ENCODE measurements at regions not wholly inside any gene's neighbourhood (a gene's known extent, or its start where the extent isn't known, plus 50 kb on each side); places are given as distances from the start of the nearest gene placed in this dataset.
"Not testable (repeated sequence)": the region's sequence is repeated elsewhere in the genome, so short reads cannot be mapped to it uniquely, and the experiment has no call there.

DNA sequence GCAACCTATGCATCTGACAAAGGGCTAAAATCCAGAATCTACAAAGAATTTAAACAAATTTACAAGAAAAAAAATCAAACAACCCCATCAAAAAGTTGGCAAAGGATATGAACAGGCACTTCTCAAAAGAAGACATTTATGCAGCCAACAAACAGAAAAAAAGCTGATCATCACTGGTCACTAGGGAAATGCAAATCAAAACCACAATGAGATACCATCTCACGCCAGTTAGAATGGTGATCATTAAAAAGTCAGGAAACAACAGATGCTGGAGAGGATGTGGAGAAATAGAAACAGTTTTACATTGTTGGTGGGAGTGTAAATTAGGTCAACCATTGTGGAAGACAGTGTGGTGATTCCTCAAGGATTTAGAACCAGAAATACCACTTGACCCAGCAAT, 229.6 kb upstream of the KITLG start:
- DNase-seq, result not testable (repeated sequence)

DNA sequence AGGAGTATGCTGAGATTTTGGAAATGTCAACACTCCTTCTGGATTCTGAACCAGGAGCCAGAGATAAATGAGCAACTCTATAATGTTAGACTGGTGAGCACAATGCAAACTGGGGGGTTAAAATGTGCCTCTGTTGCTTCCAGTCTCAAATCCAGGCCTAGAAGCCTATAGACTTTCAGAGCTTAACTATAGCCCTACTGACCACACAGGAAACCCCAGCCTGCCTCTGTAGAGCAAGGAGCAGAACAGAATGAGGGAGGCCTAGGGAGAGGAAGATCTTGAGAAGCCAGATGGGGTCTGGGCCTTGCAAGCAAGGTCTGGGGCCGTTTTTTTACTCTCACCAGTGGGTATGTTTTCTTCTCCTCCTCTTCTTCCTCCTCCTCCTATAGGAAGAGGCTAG, 225.4 kb upstream of the KITLG start:
- no peak for DNase-seq

DNA sequence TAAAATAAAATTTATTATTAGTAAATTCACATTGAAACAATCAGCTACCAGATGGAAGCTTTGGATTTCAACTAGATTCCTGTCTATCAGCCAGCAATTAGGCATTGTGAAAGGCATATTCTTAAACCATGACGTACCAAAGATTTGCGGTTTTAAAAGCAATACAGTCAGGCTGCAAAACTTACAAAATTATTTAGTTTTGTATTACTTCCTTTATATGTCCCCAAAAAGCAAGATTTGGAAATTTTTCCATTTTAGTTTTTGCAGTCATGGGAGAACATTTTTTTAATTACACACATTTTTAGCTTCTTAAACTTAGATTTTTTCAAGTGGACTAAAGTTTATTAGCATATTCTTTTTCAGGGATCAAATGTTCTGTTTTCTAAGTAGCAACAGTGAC, 225.0 kb upstream of the KITLG start:
- DNase-seq, result no peak

DNA sequence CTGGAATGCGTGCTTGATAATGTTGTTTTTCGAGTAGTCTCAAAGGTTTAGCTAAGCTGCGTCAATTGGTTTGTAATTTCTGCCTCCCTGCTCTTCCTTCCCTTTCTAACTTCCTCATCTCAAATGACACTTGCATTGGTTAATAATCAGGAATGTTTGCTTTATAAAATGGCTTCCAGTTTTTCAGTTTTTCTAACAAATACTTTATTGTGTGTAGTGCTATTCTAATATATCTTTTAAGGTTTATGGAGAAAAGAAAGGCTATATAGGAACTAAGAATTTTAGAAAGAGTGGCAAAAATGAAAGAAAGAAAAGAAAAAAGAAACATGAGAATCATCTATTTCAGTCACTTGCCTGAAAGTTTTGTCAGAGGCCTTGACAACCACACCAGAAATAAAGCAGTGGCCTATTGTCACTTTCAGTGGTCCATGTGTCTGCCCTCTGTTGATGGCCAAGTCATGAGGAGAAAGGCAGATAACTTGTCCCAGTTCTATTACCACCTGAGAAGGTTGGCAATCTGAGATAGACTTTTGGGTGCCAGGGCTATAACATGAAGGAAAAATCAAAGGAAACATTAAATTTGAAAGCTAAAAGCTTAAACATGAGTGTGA, 221.9 kb upstream of the KITLG start:
- DNase-seq, result peak; percentile 1 to 37 (median 30)

DNA sequence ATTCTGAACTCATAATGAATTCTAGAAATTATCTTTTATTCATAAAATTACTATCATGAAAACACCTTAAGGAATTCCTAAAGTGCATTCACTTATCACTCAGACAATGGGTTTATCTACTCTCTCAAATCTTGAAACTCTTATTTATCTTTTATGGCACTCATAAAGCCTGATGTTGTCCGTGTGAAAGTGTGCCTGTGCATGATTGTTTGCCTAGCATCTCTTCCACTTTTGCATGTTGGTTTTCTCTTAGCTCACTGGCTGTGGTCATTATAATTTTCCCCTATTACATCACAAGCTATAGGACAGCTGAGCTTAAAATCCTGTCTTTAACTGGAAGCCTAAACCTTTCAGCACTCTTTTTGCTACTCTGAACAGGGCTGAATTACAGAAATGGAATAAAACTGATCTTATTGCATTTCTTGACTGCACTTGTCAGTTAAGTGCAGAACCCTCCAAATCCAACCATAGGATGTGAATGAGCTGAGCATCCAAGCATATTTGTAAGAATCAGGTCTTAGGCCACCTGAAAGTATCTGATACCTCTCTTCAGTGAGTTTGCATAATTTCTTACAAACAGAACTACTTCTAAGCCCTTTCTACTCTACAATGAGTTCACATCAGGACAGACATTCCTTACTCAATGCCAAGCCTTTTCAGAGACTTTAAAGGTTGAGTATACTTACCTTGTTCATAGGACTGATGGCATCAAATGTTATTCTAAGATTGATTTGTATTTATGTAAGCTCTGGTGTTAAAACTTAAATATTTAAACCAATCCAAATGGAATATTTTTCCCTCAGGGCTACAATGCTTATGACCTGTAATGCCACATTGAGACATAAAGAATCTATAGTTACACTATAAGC, 221.2 kb upstream of the KITLG start:
- DNase-seq, result no peak

DNA sequence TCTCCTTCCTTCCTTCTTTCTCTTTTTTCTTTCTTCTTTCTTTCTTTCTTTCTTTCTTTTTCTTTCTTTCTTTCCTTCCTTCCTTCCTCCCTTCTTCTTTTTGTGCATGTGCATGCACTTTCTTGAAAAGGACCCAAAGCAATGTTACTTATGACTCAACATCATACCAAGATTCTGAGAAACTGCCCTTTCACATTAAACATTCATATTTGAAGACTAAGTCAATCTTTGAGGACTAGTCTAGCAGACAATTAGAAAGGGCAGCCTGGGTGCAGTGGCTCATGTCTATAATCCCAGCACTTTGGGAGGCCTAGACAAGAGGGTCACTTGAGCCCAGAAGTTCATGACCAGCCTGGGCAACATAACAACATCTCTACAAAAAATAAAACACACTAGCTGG, 212.8 kb upstream of the KITLG start:
- DNase-seq, result no peak

DNA sequence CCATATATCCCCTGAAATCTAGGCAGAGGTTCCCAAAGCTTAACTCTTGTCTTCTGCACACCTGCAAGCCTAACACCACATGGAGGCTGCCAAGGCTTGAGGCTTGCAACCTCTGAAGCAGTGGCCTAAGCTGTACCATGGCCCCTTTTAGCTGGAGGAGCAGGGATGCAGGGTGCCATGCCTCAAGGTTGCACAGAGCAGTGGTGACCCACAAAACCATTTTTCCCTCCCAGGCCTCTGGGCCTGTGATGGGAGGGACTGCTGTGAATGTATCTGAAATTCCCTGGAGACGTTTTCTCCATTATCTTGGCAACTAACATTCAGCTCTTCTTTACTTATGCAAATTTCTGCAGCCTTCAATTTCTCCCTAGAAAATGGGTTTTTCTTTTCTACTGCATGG, 210.0 kb upstream of the KITLG start:
- no peak for DNase-seq

DNA sequence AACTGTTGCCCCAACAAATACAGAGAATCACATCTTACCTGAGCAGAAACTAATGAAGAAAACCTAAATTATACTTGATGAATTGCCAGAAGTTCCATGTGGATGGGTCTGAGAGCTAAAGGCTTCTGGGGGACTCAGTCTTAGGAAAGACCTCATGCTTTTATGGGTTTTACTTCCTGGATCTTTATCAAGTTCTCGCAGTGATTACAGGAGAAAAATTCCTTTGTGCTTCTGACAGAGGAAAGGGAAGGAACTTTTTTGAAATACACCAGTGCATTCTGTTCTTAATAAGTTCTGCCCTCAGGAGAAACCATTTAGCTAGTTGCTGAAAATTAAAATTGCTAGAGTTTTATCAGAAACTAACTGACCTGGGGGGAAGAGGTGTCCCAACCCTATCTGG, 203.9 kb upstream of the KITLG start:
- no peak for DNase-seq

DNA sequence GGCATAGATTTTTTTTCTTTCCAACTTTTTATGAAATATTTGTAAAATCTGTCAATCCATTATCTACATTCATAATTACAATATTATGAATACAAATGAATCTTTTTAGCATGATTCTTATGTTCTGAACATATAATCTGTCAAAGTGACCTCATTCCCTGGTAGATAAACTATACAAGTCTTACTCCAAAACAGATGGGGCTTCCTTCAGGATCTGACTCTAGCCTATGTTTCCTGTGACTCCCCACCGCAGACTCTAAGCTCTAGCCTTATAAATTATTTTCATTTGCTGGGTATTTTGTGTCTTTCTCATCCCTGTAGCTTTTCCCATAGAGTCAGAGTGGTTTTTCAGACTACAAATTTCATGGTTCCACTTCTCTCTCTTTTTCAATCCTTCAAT, 202.1 kb upstream of the KITLG start:
- DNase-seq, result no peak

DNA sequence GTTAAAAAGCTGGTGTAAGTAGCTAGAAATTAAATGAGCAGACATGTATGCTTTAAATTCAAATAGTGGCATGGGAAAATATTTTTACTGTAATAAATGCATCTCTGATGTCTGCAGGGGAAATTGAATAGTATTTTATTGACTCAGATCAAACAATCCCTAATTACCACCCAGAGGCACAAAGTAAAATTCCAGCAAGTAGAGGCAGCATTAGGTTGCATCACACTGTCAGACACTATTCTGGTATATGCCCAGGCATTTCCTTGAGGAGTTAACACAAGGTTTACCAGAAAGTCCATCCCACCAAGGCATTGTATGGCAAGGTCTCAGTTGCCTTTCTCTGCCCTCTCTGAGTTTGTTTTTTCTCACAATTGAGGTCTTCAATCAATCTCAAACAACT, 201.6 kb upstream of the KITLG start:
- DNase-seq, result no peak

DNA sequence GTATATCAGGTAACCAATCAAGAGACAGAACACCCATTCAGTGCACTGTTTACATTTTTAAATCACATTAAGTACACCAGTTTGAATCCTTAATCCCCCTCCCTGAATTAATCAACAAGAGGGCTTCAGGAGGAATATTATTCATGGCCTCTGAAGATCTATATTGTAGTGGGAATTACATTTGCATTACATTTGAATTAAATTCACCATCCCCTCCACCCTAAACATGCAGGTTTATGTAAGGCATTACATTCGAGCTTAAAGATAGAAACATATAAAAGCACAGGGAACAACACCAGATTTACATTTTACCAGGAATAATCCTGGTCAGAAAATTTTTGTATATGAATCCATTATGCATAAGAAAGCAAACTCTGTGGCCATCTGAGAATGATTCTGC, 197.8 kb upstream of the KITLG start:
- DNase-seq, result no peak

DNA sequence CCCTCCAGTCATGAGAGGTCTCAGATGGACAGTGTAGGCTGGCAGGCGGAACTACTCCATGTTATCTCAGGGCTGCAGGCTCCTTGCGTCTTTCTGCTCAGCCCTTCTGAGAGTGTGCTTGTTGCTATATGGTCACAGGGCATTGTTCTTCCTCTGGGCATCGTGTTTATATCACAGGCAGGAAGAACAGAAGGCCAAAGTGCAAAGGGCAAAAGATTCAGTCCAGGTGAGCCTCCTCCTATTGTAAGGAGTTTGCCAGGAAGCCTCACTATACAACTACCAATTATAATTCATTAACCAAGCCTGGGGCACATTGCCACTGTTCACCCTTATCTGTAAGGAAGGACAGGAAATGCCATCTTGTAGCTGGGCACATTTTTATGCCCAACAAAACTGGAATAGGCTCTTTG, 195.5 kb upstream of the KITLG start:
- no peak for DNase-seq

DNA sequence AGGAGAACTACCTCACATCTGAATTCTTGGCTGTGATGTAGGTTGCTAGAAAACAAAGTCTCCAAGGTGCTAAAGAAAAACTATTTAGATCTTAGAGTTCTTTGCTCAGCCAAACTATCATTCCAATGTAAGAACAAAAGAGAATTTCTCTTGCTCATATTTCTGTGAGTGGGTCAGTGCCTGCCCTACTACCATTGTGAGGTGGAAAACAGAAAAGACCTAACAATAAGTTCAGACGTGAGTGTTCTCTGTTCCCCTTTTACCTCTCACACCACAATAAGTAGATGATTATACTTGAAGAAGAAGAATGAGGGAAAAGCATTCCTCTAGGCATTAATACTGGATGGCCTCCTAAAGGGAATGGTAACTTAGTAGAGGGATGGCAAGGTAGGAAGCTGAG, 187.4 kb upstream of the KITLG start:
- no peak for DNase-seq

DNA sequence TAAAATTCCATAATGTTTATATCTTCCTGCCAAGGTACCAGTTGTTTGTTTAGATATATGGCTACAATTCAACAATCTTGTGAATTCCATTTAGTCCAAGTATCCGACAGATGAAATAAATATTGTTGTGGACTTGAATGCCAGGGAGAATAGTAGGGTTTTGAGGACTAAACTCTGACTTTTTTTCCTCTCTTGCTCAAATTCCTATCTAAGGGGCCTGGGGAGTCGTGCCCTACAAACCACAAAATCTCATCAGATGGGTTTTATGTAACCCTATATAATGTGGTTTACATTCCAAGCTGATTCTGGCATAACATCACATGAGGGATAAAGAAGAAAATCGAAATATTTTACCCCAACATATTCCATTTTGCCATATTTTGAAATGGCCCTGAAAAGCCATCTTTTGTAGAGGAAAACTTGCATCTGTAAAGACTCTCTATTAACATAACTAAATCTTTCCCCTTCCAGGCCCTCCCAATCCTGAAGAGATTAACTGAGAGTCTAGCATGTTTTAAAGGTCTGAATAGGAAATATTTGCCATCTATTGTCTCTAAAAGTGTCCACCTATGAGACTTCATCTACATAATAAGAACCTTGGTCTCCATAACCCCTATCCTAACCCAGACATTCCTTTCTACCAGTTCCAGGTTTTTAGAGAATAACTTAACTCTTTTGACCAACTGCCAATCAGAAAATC, 184.7 kb upstream of the KITLG start:
- no peak for DNase-seq

DNA sequence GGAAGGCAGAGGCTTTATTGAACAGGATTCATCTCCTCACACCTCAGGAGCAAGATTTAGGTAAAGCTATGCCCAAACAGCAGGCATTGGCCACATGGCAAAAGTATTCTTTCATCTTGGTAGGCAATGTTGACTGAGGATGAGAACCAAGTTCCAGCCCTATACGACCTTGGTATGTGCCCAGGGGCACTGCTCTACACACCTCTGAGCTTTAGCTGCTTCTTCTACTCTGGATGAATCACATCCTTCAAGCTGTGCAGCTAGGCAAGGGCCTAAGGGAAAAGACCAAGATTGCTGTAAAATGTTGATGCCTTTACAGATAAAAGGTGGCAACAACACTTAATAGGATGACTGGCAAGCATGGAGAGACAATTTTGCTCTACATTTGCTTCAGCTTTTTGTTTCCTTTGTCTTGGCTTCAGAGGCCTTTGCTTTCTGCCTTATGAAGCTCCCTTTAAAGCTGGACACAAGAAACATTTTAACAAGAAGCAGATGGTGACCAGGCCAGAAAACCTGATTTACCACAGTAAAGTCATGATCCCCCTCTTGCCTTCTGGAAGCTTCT, 183.3 kb upstream of the KITLG start:
- DNase-seq, result no peak

DNA sequence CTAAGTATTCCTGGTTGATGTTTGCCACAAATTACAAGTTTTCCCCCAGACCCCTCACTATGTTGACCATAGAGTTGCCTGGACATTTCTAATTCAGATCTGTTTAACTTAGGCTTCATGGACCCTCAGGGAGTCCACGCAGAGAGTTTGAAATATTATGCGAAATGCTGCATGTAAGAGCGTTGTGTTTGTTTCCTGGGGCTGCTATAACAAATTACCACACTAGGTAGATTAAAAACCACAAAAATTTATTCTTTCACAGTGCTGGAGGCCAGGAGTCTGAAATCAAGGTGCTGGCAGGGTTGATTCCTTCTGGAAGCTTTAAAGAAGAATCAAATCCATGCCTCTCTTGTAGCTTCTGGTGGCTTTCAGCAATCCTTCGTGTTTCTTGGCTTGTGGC, 177.9 kb upstream of the KITLG start:
- DNase-seq, result no peak

DNA sequence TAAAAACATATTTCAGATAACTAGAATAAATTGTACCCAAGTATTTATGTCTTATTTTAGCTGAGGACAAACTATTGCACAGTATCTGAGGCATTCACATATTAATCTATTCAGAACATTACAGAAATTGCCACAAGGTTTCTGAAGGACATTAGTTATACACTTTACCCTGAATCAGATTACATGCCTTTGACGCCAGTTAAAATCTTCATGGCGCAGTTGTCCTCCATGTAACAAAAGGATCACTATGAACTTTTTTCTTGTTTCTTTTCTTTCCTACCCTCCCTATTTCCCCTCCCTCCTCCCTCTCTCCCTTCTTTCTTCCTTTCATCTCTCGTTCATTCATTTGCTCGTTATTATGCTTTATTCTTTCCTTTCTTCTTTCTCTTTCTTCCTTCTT, 176.6 kb upstream of the KITLG start:
- no peak for DNase-seq

DNA sequence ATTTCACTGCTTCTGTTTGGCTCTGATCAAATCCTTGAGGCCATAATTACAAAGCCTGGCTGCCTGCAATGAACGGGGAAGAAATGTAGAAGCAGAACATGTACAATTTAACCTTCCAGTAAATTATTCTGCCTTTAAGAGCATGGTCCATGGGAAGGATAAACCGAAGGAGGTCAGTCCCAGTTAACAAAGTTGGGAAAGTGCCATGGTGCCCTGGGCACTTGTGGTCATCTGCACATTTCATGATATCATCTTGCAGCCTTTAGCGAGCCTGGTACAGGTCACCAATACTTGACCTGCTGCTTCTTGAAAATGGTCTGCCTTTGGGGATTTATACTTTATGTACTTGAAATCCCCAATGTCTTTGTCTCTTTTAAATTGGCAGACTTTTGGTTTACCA, 175.9 kb upstream of the KITLG start:
- no peak for DNase-seq

DNA sequence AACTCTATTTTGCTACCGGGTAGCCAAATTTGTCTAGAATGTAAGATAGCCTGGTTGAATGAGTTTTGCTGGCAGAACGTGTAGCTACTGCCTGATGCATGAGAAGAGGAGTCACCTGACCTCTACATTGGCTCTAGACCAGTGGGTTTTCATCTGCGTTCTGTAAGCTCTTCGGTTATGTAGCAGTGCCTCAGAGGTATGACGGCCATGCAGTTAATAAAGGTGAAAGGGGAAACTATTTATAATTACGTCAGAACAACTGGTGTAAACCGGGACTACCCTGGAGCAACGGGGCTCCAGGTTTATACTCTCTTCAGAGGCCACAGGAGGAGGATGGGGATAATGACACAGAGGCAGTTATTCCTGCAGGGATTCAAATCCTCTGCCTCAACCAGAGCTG, 173.4 kb upstream of the KITLG start:
- DNase-seq, result no peak

DNA sequence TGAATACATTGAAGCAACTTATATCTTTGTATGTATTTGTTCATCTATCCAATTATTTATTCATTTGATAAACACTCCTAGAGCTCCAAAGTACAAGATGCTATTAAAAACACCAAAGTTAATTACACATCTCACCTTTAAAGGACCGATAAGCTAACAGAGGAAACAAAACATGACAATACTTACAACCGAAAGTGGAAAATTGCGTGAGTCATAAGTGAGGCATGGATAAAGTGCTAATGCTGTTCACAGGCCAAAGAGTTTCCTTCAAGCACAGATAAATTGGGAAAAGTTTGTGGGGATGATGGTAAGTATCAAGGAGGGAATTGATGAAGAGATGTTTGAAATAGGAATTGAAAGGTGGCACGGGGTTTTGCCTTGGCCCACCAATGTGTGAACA, 172.8 kb upstream of the KITLG start:
- no peak for DNase-seq

DNA sequence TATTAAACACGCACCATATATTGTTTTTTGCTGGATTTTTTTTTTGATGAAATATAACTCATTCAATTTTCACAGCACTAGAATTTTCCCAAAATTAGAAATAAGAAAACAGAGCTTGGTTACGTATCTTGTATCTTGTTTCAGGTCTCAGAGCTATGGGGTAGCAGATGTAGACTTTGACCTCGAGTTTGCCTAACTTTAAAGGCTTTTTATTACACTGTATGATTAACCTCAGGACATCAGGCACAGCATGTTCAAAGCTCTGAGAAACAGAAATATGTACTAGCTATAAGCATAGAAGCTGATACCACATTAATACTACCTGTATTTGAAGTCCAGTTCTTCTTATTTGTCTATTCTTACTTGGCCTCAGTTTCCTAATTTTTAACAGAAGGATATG, 171.9 kb upstream of the KITLG start:
- no peak for DNase-seq

DNA sequence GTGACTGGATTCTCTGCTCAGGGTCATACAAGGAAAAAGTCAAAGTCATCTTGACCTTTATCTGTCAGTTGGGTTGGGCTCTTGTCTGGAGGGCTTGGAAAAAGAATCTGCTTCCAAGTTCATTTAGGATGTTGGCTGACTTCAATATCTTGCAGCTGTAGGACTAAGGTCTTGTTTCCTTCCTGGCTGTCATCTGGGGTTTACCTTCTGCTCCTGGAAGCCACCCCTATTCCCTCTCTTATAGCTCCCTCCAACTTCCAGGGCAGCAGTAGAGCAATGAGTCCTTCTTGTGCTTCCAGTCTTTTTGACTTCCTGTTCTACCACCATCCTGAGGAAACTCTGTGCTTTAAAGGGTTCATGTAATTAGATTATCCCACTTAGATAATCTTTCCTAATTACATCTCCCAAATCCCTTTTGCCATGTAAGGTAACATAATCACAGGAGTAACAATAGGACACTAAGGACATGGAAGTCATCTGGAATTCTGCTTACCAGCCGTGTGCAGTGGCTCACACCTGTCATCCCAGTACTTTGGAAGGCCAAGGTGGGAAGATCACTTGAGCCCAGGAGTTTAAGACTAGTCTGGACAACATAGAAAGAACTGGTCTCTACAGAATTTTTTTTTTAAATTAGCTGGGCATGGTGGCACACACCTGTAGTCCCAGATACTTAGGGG, 170.7 kb upstream of the KITLG start:
- no peak for DNase-seq

DNA sequence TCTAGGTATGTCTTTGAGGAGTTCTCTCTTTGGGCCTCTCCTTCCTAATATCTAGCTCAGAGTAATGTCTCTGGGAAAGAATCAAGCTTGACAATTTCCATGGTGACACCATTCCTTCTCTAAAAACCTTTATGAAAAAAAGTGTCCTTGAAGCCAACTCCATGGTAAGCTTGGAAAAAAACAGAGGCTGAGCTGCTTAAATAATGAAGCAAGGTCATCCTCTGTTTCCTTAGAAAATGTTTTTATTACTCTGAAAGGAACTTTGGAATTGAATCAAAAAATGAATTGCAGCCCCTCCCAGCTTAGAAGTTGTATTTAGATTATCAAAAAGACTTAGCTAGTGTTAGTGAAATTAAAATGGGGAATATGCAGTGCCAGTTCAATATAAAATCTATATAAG, 166.1 kb upstream of the KITLG start:
- no peak for DNase-seq

Data from suppressor macrophage treated with lipopolysaccharide for 1 hour (primary cell).